ENCODE measurements at regions not wholly inside any gene's neighbourhood (a gene's known extent, or its start where the extent isn't known, plus 50 kb on each side); places are given as distances from the start of the nearest gene placed in this dataset.

DNA sequence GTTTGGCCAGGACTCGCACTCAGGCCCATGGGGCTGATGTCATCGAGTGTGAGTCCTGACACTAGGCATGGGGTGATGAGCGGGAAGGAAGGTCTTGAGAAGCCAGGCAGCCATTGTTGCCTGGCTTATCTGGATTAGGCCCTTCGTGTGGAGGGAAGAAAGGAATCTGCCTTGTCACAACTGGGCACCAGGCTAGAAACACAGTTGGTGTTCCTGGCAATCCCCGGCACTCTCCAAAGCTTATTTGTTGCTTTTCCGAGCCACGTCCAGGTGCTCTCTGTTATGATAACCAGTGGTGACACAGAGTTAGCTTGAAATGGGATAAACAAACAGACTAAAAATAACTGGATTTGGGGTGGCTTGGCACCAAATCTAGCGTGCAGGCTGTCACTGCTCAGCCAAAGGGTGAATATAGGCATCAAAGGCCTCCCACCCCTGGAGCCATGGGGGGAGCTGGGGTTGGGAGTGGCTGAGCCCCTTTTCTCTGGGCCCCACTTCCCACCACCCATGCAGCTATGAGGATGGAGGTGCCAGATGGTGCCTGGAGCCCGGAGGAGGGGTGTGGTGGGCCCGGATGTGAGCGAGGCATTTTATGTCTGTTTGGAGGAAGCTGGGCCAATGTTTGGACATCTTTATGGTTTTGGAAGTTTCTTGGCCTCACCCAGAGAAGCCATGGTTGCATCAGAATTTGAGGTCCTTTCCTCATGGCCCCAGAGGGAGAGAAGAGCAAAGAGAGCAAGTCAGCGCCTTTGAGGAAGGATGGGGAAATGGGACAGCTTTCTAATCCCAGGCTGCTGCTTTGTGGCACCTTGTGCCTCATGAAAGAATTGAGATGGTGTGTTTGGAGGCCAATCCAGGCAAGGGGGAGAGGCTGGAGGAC lies 98.0 kb upstream of the PITX1 start:
- TF ChIP-seq EZH2 (IDR thresholded peaks at IDR 0.05; ENCODE audit: borderline replicate concordance, low read depth, low read length, severe bottlenecking) (no peak), CTCF (IDR thresholded peaks at IDR 0.05; ENCODE audit: borderline replicate concordance, extremely low read depth, low read length, poor library complexity, severe bottlenecking) (no peak)
